RPMI8226 (cell line): ENCODE measurements at regions not wholly inside any gene's neighbourhood (a gene's known extent, or its start where the extent isn't known, plus 50 kb on each side); places are given as distances from the start of the nearest gene placed in this dataset.
A peak's percentile ranks its signal among the peaks of the same experiment; 100 is the strongest.

Experiments
- DNase-seq: peaks from one replicate; pipeline ENCODE4 v3.0.0-alpha.2; 2015

DNA sequence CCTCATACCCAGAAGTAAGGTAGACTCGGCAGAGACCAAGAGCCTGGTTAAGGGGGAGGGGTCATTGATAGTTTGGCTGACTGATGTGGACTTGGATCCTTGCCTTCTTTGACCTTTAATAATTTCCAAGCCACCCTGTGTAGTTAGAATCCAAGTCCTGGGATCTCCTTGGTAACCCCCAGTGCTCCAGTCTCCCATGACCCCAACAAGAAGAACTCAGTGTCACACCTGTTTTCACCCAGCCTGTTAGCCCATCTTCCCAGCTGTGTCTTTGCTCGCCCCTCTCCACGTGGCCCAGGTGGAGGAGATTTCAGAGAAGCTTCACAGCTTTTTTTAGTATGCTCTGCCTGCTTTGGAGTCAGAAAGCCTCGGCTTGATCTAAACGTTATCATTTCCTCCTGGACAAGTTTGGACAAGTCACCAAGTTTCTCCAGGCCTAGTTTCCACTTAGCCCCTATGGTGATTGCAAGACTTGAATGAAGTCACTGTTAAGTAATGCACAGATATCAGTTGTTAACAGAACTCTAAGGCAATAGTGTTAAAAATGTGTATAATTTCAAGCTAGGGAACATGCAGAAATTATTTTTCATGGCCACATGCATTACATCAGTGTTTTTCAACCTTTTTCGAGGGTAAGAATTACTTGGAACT is 170.0 kb downstream of the TMEM38B start:
- no peak for DNase-seq

DNA sequence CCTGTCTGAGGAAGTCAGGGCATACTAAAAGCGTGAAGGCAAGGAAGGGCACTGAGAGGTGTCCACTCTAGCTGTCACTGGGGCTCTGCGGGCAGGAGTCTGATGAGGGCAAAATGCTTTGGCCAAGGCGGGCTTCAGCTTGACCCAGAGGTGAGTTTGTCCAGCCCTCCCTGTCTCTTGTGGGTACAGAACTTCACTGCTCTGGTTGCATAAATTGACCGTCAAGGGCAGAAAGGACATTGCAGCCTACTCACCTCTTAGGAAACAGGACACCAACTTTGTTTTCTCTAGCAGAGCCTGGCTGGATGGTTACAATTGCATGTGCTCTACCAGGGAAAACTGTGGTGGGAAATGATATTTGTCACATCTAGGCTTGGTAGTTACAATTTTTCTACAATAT is 170.9 kb downstream of the TMEM38B start:
- DNase-seq, result no peak

DNA sequence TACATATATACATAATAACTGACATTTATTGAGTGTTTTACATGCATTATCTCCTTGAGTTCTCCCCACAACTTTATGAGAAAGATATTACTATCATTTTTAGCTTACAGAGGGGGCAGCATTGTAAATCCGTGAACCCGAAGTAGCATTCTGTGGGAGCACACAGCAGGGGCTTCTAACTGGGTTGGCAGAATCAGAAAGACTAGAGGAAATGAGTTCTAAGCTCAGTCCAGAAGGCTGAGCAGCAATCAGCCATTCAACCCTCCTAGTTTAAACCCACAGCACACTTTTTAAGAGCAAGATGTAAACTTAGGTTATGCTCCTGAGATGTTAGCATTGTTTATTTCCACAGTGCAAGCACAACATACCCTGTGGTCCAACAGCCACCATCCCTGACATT is 177.2 kb downstream of the TMEM38B start:
- DNase-seq, result no peak

DNA sequence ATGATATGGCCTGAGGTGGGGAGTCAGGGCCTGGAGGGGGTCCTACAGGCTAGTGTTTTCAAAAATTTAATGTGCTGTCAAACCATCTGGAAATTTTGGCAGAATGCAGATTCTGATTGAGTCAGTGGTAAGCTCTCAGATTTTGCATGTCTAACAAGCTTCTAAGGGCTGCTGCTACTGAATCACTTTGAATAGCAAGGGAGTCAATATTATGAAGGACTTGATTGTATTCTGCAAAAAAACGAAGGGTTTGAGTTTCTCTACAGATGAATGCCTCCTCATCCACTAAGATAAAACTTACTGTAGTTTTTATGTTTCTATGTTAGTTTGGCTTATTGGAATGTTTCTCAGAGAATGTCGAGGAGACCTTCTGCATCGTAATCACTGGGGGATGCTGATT is 179.5 kb downstream of the TMEM38B start:
- DNase-seq, result no peak

DNA sequence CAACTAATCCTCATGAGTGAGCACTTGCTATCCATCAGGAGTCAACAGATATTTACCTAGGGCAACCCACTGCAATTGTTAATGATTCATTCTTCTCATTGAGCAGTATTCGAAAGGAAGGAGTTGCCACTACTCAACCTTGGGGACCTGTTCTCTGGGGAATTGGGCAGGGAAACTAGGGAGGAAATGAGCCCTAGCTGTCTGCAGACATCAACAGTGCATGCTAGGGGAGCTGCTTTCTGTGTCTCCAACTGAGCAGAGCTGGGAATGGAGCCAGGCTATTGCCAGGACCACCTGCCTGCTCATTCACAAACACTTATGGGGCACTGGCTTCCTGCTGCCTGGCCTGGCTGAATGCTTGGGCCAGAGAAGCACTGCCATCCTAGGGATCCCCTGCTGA is 183.4 kb downstream of the TMEM38B start:
- DNase-seq, result no peak

DNA sequence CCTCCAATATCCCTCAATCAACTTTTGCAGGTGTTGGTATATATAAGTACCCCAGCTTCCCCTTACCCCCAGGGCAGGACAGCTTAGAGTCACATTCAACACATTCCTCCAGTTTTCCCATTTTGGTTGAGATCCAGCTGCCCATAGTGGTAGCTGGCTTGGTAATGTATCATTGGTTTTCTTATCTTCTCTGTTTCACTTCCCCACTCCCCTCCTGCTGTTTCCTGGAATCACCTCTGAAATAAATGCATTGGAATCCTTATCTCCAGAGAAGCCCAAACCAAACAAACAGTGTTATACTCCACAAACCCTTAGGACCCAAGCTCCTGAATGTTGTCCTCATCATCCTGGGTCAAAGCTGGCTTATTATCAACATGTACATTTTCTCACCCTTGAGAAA is 184.8 kb downstream of the TMEM38B start:
- no peak for DNase-seq

DNA sequence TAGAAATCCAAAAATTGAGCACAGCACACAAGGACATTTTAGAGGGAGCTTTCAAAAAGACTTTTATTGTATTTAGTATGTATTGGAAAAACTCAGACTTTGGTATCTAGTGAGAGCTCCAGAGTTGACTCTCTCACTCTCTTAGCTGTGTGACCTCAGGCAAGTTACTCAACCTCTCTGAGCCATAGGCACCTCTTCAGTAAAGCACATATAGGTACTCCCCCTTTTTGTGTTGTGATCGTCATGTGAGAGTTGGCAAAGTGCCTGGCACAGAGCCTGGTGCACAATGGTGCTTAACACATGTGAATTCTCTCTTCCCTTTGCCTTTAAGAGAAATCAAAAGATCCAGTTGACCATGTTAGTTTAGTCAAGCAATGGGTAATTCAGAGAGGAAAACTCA is 186.2 kb downstream of the TMEM38B start:
- DNase-seq, result no peak

DNA sequence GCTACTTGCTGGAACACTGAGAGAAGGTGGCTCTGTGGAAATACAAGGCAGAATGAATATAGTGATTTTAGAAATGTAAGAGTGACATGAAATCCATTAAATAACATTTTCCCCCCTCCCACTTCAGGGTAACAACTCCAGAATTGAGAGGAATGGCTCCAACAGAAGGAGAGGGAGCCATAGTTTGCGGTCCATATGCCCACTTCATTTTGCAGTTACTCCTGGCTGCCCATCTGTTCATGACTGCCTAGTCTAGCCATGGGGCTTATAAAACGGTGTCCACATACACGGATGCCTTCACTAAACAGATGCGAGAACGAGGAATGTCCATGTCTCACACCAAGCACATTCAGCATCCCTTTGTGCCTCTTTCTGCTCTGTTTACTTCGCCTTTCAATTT is 186.7 kb downstream of the TMEM38B start:
- no peak for DNase-seq

DNA sequence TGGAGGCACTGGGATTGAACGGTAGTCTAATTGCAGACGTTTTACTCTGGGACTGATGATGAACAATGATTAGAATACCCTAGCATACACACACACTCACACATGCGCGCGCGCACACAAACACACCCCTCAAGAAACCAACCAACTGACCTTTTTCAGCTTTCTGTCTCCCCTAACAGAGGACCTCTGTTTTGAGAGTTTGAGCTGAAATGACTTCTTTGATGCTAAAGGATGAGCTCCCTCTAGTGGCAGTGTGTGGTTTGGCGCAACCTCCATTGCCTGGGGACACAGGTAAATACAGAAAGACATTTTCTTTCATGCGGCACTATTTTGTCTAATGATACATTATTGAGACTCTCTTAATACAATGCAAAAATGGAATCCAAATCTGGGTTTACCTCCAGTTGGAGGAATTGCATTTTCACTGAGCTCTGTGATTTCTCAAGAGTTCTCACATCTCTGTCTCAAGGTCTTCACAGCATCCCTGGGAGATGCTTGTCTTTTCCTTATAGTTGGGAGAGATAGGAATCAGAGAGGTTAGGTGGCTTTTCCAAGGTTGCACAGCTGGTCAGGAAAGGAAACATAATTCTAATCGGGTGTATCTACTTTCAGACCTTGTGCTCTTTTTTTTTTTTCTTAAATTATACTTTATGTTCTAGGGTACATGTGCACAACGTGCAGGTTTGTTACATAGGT is 187.5 kb downstream of the TMEM38B start:
- peak; percentile 66 for DNase-seq

DNA sequence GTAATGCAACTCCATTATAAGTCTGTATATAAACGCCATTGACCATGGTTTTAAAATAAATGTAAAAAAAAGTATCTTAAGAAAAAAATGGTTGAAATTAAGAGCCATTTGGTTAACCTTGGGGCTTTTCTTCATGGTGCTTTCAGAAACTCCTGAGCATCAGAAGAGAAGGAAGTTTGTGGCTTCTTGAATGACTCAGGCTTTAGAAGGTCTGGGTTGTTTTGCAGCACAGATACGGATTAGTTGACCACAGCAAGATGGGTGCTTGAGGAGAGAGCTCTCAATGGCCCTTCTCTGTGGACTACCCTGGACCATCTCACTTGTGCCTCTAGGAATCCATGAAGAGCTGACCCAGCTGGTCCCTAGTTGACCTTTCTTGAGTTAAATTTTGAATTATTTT is 189.5 kb downstream of the TMEM38B start:
- DNase-seq, result no peak

DNA sequence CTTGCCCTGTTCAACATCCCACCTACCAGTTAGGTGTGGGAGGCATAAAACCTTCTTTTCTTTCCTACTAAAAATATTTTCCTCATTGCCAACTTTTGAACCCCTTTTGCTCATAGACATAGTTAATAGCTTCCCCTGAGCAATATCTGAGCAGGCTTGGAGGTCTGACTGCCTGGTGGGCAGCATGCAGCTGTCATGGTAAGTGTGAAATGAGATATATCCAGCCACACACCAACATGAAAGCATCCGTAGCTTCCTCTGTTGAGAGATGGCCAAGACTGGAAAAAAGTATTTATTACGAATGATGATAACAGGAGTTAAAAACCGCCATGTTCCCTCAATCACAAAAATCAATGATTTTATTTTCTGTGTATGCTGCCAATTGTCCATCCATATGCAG is 190.1 kb downstream of the TMEM38B start:
- no peak for DNase-seq

DNA sequence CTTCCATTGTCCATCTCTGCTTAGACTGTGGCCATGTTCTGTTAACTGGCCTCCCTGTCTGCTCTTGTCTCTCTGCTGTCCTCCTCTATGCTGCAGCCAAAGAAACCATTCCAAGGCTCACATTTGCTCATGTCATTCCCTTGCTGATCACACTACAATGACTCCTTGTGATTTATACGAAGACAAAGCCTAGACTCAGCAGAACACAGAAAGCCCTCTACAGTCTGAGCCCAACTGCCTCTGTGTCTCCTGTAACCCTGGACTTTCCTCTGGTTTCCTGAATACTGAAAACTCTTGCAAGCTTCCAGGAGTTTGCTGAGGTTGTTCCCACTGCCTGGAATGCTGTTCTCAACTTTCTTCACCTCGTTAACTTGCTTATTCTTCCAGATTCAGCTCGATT is 191.8 kb downstream of the TMEM38B start:
- no peak for DNase-seq

DNA sequence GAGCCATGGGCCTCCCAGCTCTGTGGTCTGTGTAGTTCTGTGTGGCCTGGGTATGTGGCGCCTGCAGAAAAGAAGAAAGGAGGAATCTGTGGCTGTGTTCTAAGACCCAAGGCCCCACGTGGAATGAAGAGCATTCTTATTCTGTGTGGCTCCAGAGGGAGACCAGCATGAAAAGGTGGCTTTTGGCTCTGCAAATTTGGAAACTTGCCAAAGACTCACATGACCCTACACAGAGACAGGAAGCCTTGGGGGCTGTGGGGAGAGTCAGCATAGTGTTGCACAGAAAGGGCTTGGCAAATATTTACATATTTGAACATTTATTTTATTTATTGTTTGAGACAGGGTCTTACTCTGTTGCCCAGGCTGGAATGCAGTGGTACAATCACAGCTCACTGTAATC is 193.3 kb downstream of the TMEM38B start:
- DNase-seq, result peak; percentile 17

DNA sequence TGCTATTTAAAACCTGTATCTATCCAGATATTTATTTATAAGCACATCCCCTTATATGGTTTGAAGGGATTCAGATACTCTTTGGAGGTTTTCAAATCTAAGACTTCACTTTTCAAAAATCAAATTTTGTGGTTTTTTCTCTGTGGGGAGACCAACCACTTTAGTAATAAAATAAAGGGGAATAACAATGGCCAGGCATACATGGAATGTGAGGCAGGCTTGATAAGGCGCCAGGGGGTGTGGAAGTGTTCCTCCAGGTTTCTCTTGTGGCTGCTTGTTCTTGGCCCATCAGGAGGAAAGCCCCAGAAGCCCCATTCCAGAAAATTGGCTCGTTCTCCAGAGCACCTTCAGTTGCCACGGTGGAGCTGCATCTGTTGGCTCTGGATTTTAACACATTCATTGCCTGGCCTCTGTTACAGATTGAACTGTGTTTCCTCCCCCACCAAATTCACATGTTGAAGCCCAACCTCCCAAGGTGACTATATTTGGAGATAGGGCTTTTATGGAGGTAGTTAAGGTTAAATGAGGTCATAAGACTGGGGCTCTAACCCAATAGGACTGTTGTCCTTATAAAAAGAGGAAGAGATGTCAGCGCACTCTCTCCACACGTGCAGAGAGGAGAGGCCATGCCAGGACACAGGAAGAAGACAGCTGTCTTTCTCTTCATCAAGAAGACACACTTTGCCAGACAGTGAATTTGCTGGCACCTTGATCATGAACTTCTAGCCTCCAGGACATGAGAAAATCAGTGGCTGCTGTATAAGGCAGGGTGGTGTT is 195.9 kb downstream of the TMEM38B start:
- DNase-seq, result peak; percentile 35

DNA sequence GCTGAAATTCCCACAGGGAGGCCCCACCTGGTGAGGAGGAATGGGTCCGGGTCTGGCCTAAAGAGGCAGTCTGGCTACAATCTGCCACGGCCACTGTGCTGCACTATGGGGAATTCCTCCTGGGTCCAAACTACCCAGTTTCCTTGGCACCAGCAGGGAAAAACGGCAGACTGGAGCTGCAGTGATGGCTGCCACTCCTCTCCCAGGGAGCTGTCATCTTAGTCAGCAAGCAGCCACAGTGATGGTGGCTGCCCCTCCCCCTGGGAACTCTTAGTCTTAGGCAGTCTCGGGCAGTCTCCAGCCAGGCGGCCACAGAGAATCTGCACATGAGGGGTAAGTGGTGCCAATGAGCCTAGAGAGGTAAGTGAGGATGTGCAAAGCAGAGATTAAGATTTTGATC is 205.8 kb downstream of the TMEM38B start:
- no peak for DNase-seq

DNA sequence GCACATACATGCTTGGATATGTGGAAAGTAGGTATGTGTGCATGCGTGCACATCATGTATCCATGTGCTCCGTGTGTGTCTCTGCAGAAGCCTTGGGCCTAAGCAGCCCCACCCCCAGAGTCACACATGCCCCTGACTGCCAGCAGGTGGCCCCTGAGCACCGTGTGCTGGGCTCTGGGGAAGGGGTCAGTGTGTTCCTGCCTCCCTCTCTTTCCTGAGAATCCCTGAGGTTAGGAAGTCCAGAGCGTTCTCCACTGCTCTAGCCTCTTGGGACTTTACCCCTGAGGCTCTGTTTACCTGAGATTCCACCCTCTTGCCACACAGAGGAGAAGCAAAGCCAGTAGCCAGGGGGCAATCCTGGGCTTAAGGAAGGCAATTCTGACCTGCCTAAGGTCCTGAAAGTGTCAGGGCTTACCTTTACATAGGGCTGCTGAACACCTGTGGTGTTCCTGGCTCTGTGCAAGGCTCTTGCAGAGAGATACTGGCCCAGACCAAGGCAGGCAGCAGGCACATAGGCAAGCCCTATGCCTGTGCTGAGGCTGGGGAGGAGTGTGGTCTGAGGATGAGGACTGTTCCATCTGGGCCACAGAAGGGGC is 207.3 kb downstream of the TMEM38B start:
- DNase-seq, result peak; percentile 6

DNA sequence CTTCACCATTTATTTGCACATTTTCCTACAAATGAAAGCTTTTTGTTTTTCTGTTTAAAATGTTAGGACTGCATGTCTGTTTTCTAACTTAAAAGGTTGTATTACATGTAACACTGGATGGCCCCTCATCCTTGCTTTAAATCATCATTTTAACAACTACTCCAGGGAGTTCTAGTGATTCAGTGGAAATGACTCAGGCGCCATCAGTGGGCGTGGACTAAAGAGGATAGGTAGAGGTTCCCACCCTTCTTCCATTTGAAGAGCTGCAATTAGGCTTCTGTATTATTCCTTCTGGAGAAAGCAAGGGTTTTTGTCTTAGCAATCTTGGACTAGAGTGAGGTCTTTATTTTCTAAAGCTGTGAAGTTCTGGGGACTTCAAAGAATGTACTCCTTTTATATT is 213.7 kb downstream of the TMEM38B start:
- no peak for DNase-seq

DNA sequence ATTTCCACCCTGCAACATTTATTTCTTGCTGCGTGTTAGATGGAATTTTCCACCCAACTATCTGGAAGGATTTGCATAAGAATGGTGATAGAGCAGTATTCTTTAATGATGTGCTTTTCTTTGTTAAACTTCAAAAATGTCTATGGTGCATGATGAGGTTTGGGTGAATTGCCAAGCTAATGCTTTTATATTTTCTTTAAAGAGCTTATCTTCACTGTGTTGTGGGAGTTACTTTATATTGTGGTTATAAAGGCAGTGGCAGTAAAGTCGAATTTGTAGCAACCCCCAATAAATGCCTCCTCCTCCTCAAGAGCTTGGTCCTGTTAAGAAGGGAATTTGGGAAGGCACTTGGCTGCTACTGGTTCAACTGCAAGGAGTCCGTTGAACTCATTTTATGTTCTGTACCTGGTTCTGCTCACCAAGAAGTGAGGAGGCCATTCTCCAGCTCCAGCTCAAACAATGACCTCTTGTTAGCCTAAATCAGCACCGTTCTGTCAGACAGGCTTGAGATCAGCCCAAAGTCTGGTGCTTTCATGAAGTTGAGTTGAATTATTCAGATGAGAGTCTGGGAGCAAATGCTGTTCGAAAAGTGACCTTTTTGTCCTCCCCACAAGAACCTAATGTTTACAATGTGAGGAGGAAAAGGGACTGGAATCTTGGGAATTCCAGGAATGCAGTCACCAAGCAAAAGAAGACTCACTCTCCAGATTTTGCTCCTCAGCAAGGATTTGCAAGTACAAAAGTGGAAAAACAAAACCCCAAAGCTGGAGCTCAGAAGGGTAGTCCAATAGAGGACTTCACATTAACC is 217.0 kb downstream of the TMEM38B start:
- no peak for DNase-seq

DNA sequence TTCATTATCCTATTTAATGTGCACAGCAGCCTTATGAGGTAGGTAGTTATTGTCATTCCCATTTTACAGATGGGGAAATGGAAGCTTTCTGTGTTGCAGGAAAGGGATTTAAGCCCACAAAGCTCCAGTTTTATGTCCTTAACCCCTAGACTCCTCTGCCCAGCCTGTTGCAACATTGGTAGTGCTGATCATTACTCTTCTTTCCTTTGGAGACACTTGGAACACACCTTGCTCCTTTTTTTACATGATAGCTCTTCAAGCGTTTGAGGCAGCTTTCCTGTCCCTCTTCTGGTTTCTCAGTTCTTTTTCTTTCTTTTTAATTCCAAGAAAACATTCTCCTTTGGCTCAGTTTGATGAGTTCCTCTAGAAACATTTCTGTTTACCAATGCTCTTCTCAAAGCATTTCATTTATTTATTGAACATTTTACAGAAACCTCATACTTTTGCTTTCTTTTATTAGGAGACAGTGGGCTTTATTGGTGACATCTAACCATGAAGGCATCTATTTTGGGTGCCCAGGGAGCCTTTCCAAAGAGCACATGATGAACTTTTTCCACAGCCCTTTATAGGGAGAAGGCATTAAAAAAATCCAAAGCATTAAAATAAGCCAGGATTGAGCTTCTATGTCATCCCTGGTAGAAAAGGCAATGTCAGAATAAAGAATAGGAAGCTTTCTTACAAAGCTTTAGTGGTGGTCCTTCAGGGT is 218.0 kb downstream of the TMEM38B start:
- DNase-seq, result no peak

DNA sequence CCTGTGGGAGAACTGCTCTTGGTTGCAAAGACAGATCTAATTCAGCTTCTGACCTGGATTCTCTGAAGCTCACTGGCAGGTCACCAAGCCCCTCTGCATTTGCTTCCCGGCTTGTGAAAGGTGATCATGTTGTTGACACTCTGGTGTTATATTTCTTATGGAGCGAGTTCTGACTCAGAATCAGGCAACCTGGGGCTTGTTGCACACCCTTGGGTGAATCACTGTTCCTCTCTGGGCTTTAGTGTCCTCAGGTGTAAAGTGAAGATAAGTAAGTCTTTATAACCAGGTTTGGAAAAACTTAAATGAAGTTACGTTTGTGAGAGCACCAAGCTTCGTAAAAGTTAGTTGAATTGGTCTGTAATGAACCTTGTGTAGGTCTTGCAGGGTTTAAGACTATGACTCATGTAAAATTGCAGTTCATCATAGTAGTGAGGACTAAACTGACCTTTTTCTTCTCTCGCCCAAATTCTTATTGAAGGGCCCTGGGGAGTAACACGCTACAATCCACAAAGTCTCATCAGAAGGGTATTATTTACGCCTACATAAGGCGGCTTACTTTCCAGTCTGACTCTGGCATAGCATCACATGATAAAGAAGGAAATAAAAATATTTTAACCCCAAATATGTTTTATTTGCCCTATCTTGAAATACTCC is 218.6 kb downstream of the TMEM38B start:
- no peak for DNase-seq

DNA sequence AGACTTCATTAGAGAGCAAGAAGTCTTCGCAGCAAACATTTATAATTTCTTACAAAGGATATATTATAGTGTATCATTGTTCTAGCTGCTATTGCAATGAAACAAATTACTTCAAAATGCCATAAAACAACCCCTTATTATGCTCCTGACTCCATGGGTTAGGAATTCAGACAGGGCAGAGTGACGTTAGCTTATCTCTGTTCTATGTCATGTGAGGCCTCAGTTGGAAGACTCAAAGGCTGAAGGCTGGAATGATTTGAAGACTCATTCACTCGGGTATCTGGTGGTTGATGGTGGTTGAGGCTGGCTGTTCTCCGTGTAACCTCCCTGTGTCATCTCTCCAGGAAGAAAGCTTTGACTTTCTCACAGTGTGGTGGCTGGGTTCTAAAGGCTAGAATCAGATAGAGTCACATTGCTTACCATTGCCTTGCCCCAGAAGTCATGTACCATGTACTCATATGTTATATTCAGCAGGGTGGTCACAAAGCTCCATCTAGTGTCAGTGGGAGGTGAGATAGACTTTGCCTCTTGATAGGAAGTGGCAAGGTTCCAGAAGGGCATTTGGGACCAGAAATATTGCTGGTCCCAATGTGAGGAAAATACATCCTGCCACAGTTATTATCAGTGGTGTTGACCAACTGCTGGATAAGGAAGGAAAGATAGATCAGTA is 226.9 kb downstream of the TMEM38B start:
- DNase-seq, result no peak
